DMS79 treated with DMSO at 0.1 percent for 48 hours (cell line): ENCODE measurements at regions not wholly inside any gene's neighbourhood (a gene's known extent, or its start where the extent isn't known, plus 50 kb on each side); places are given as distances from the start of the nearest gene placed in this dataset.
"Not testable (repeated sequence)": the region's sequence is repeated elsewhere in the genome, so short reads cannot be mapped to it uniquely, and the experiment has no call there.

Experiments
- DNase-seq: peaks from one replicate; lab custom pipeline; 2025; lab: John Stamatoyannopoulos, UW

- DNase-seq: no peak
Measured at GRCh38 chr10:130660266-130660665, 524.1 kb downstream of the GLRX3 start.

DNA sequence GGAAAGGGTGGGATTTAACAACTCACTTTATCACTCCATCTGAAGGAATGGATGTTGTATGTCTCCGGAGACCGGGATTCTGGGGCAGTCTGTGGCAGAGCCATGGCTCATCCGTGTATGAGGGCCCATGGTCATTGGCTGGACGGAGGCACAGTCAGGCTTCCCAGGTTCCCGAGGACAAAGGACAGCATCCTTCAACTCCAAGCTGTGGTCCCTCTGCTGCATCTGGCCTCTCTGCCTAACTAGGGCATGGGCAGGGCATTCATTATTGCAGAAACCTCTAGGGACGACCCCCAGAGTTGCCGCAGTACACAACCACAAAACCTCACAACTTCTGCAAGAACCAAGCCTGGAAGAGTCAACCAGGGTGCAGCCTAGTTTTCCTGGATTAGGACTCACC, 525.2 kb downstream of the GLRX3 start:
- DNase-seq: no peak

- DNase-seq: no peak
Measured at GRCh38 chr10:130662775-130663174, 526.6 kb downstream of the GLRX3 start.

GRCh38 chr10:130664526-130664925, 528.3 kb downstream of the GLRX3 start:
- DNase-seq: no peak

DNA sequence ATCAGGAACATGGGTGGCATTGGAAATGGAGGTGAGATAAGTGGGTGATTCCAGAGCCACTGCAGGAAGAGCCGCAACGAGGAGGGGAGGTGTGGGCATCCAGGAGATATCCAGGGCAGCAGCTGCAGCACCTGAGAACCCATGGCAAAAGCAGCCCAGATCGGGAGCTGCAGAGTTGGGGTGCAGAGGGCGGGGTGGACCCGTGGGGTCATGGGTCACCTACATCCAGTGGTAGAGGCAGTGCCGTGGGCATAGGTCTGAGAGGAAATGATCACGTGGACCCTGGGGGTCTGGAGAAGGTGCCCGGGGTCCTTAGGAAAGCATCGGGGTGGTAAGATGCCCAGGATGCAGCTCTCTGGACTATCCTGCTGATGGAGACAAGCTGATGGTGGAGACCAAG, 530.0 kb downstream of the GLRX3 start:
- no peak for DNase-seq

- peak; percentile 4 for DNase-seq
Measured at GRCh38 chr10:130686689-130687300, 550.6 kb downstream of the GLRX3 start.

- no peak for DNase-seq
Measured at GRCh38 chr10:130687566-130687965, 551.4 kb downstream of the GLRX3 start.

DNA sequence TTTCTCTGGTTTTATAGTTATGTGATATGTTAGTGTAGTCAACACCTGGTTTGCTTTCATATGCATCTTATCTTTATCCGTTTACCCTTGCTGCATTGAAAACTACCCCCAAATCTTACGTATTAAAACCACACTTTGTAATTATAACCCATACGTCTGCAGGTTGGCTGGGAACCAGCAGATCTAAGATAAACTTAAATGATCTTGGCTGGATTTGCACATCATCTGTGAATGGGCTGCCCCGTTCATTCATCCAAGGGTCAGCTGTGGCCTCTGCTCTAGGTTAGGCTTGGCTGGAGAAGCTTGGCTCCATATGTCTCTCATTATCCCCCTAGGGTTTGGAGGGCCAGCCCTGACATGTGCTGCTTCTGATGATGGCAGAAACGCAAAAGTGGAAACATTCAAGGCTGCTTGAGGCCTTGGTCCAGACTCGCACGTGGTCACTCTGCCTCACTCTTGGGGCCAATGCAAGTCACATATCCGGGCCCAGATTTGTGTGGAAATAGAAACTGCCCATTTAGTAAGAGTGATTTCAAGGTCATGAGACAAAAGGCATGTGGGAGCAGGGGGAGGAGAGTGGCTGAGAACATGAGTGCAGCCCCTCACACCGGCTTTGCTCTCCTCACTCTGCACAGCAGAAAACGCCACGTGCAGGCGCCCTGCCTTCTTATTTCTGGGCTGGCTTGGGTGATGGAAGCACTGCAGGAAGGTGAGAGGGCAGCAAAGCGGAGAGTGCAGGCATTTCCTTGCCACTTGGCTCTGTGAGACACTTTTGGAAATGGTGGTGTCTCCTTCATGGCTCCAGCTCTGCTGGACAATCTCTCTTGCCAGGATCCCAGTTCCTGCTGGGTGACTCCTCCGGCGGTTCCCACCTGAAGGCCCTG, 553.8 kb downstream of the GLRX3 start:
- no peak for DNase-seq

DNA sequence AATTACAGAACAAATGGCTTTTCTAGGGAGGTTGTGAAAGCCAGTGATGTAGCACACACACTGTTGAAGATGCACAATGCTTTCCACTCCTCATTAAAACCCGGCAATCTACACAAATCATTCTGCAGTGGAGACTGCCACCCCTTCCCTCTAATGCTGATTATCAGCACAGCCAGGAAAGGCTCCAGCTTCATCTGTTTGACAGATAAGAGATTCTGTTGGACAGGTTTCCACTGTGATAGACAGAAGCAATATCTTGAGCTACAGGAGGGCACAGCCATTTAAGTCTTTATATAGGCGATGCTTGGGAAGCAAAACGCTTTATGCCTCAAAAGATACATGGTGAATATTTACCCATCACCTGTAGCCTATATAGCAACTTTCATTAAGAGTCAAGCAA, 555.6 kb downstream of the GLRX3 start:
- DNase-seq: no peak

- no peak for DNase-seq
Measured at GRCh38 chr10:130696870-130697269, 560.7 kb downstream of the GLRX3 start.

GRCh38 chr10:130707389-130707979, 571.3 kb downstream of the GLRX3 start:
- DNase-seq: no peak

DNA sequence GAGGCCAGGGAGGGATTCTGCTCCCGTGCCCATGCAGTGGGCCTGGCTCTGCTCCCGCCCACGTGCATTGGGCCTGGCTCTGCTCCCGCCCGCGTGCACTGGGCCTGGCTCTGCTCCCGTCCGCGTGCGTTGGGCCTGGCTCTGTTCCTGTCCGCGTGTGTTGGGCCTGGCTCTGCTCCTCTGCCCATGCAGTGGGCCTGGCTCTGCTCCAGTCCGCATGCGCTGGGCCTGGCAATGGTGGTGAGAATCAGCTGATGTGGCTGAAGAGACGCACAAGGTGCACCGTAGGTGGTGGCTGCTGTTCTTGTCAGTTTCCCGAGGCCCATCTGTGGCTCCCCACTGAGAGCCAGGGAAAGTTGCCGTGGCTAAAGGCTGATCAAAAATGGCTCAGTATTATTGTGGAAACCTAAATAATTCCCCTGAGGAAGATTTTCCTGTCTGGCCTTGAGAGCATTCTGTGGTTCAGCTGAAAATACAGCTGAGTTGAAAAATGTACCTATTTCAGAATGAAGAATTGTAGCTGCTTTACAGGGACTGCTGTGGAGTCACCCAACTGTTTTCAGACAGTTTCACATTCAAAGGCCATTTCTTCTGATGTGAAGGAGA, 572.4 kb downstream of the GLRX3 start:
- DNase-seq: no peak

- no peak for DNase-seq
Measured at GRCh38 chr10:130709415-130709814, 573.2 kb downstream of the GLRX3 start.

- no peak for DNase-seq
Measured at GRCh38 chr10:130711072-130711471, 574.9 kb downstream of the GLRX3 start.

DNA sequence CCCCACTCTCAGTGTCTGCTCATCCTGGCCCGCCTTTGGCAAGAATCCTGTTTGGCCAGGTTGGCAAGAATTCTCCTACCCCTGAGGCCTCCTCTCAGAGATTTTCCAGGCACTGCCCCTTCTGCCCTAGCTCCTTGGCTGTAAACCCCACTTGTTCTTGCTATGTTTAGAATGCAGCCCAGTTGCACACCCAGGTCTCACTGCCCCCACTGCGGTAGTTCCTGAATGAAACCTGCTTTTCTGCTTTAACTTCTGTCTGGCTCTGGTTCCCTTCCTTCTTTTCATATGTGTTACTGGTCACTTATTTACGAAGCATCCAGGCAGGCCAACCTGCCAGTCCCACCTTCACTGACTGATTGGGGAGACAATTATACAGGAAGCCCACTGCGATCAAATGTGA, 576.9 kb downstream of the GLRX3 start:
- DNase-seq: no peak

DNA sequence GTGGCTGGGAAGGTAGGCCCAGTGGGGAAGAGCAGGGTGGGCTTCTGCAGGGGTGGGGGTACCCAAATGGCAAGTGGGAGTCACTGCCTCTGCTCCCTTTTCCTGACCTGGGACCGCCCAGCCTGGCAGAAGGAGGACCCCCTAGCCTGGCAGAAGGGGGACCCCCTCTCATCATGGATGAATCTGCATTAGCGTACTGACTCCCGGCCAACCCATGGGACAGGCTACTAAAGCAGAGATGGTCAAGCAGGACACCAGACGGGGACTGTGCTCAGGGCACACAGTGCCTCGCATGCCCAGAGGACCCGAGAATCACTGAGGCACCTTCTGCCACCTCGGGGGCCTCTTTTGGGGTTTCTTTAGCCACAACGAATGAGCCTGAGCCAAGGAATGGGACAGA, 577.5 kb downstream of the GLRX3 start:
- DNase-seq: no peak

DNA sequence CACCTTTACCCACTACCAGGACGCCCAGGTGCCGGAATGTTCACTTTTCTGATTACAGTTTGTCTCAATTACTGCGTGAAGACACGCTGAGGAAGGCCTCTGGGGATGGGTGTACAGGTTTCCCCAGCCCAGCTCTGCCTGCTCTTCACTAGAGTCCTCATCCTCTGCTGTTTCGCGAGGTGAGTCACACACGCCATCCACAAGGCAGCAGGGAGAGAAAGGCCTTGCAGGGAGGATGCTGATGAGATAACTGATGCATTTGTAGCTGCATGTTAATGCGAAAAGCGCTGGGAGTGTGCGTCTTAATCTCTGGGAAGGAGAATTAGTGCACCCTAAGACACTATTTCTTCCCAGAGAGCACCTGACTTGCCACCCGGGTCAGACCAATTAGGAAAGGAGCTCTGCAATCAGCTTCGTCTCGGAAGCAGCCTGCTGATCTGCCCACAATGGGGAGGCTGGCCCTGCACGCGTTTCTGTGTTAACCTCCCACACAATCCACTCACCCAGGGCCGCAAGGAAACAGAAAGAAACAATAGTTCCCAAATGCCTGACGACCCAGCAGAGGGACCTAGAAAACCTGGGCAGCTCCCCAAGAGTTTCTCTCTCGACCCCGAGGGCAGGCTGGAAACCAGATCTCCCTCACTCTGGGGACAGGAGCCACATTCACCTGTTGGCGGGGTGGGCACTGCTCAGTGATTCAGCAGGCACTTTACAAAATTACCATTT, 578.7 kb downstream of the GLRX3 start:
- no peak for DNase-seq

- DNase-seq: no peak
Measured at GRCh38 chr10:130715686-130716670, 579.8 kb downstream of the GLRX3 start.

DNA sequence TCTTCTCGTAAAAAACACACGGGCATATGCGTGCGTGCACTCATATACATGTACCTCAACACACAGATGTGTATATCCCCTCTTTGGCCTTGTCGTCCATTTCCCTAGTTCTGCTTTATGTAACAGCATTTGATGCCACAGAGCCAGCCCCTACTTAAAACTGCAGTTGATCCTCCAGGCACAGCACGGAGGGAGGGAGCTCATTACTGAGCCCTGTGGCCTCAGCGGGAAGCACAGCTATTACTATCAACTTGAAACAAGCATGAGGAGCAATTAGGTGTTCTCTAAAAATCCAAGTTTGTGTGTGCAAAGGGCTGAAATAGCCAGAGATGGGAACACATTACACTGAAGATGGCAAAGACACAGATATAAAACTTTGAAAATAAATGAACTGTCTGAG, 580.9 kb downstream of the GLRX3 start:
- no peak for DNase-seq

DNA sequence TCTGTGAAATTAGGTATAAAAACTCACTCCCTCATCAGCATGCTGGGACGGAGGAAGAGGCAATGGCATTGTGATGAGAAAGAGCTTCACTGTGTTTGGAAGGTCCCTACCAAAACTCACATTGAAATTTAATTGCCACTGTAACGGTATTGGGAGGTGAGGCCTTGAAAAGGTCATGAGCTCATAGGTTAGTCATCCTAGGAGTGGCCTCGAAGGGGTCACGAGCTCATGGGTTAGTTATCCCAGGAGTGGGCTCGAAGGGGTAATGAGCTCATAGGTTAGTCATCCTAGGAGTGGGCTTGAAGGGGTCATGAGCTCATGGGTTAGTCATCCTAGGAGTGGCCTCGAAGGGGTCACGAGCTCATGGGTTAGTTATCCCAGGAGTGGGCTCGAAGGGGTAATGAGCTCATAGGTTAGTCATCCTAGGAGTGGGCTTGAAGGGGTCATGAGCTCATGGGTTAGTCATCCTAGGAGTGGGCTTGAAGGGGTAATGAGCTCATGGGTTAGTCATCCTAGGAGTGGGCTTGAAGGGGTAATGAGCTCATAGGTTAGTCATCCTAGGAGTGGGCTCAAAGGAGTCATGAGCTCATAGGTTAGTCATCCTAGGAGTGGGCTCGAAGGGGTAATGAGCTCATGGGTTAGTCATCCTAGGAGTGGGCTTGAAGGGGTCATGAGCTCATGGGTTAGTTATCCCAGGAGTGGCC, 582.7 kb downstream of the GLRX3 start:
- not testable (repeated sequence) for DNase-seq
